Colonic mucosa (tissue), 4 donors: ENCODE measurements at regions not wholly inside any gene's neighbourhood (a gene's known extent, or its start where the extent isn't known, plus 50 kb on each side); places are given as distances from the start of the nearest gene placed in this dataset.

Source experiments
- DNase-seq: peaks from one replicate; pipeline ENCODE4 v3.0.0-alpha.2; 2020
- H3K27ac ChIP-seq: fragments of 200-600 bp; one replicate; pipeline ENCODE4 v1.8.0; 2021
- H3K27me3 ChIP-seq: fragments of 200-600 bp; one replicate; pipeline ENCODE4 v1.8.0; 2021
- H3K36me3 ChIP-seq: fragments of 200-600 bp; one replicate; pipeline ENCODE4 v1.8.0; 2021
- H3K4me1 ChIP-seq: fragments of 200-600 bp; one replicate; pipeline ENCODE4 v1.8.0; 2021; ENCODE audit warnings: mild to moderate bottlenecking
- H3K4me3 ChIP-seq: fragments of 200-600 bp; one replicate; pipeline ENCODE4 v1.8.0; 2021
- H3K9ac ChIP-seq, 2 donors: one replicate each; pipeline ENCODE4 v1.7.0; 2013; ENCODE audit warnings: control low read depth in 2 of 2, low read depth in 2 of 2, low read length in 2 of 2
- H3K9me3 ChIP-seq: fragments of 200-600 bp; one replicate; pipeline ENCODE4 v1.8.0; 2021
- intact Hi-C: fragments of 100-400 bp; cut with DNase I; formaldehyde crosslinking; loops from one replicate; pipeline ENCODE4 v1.14.1; 2022
- TF ChIP-seq, protein P1 (sequence below): fragments of 200-600 bp; IDR thresholded peaks from one replicate; pipeline ENCODE4 v1.8.0; 2022; ENCODE audit warnings: antibody characterized with exemption, mild to moderate bottlenecking
- donor health status: healthy.
- donor health status: DM: no; HTN: no; CAD: no.
- donor health status: DM: no; HTN: no; CAD: no.

GRCh38 chr2:76163860-76164259, 453.1 kb upstream of the GCFC2 start:
- no peak for DNase-seq
- Histone ChIP-seq H3K27ac (no peak overlapping the region), H3K36me3 (no peaks in the 10 kb centered on the region), H3K27me3 (no peaks in the 10 kb centered on the region), H3K9me3 (no peaks in the 10 kb centered on the region), H3K4me3 (no peak overlapping the region), H3K9ac (no peak overlapping the region), H3K4me1 (no peaks in the 10 kb centered on the region)
- intact Hi-C loops, result no loop called here
- TF ChIP-seq, protein P1, sequence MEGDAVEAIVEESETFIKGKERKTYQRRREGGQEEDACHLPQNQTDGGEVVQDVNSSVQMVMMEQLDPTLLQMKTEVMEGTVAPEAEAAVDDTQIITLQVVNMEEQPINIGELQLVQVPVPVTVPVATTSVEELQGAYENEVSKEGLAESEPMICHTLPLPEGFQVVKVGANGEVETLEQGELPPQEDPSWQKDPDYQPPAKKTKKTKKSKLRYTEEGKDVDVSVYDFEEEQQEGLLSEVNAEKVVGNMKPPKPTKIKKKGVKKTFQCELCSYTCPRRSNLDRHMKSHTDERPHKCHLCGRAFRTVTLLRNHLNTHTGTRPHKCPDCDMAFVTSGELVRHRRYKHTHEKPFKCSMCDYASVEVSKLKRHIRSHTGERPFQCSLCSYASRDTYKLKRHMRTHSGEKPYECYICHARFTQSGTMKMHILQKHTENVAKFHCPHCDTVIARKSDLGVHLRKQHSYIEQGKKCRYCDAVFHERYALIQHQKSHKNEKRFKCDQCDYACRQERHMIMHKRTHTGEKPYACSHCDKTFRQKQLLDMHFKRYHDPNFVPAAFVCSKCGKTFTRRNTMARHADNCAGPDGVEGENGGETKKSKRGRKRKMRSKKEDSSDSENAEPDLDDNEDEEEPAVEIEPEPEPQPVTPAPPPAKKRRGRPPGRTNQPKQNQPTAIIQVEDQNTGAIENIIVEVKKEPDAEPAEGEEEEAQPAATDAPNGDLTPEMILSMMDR, result no peak

GRCh38 chr2:76160670-76161069, 450.0 kb upstream of the GCFC2 start:
- H3K9ac ChIP-seq, result no peak overlapping the region
- no peak overlapping the region for H3K4me3 ChIP-seq
- no peak for DNase-seq
- H3K36me3 ChIP-seq, result no peaks in the 10 kb centered on the region
- TF ChIP-seq, protein P1, result no peak
- intact Hi-C loops, result no loop called here
- H3K27me3 ChIP-seq, result no peaks in the 10 kb centered on the region
- H3K27ac ChIP-seq, result no peak overlapping the region
- H3K9me3 ChIP-seq, result no peaks in the 10 kb centered on the region
- H3K4me1 ChIP-seq, result no peaks in the 10 kb centered on the region

GRCh38 chr2:76159042-76159648, 448.4 kb upstream of the GCFC2 start:
- H3K9ac ChIP-seq, result no peak overlapping the region
- H3K4me3 ChIP-seq, result no peak overlapping the region
- TF ChIP-seq, protein P1, result no peak
- no peaks in the 10 kb centered on the region for H3K4me1 ChIP-seq
- no peaks in the 10 kb centered on the region for H3K36me3 ChIP-seq
- no peak overlapping the region for H3K27ac ChIP-seq
- intact Hi-C loops, result no loop called here
- DNase-seq, result no peak
- no peaks in the 10 kb centered on the region for H3K27me3 ChIP-seq
- no peaks in the 10 kb centered on the region for H3K9me3 ChIP-seq

- TF ChIP-seq, protein P1, result no peak
- no peaks in the 10 kb centered on the region for H3K27me3 ChIP-seq
- H3K4me3 ChIP-seq, result no peak overlapping the region
- no peak for DNase-seq
- H3K27ac ChIP-seq, result no peak overlapping the region
- no peaks in the 10 kb centered on the region for H3K36me3 ChIP-seq
- intact Hi-C loops, result no loop called here
- no peaks in the 10 kb centered on the region for H3K9me3 ChIP-seq
- no peak overlapping the region for H3K9ac ChIP-seq
- no peaks in the 10 kb centered on the region for H3K4me1 ChIP-seq
These were observed 446.8 kb upstream of the GCFC2 start for GRCh38 chr2:76157531-76157930.

DNA sequence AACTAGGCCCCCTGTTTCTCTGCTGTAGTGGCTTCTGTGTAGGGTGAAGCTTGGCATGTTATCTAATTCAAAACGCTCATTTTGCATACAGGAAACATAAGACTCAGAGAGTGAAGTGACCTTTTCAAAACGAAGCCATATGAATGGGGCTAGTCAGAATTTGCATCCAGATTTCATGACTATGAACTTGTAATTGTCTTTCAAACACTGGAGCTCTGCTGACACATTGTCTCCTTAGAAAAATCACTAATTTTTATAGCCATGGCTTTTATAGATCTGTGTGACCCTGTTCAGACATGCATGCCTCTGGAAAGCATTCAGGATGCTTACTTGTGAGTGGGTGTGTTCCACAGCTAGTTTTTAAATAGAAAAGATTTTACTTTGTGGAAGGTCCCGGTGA, 444.3 kb upstream of the GCFC2 start:
- no peak for DNase-seq
- H3K4me1 ChIP-seq, result no peaks in the 10 kb centered on the region
- intact Hi-C loops, result no loop called here
- no peak overlapping the region for H3K27ac ChIP-seq
- TF ChIP-seq, protein P1, result no peak
- H3K9me3 ChIP-seq, result no peaks in the 10 kb centered on the region
- H3K4me3 ChIP-seq, result no peak overlapping the region
- no peaks in the 10 kb centered on the region for H3K36me3 ChIP-seq
- H3K9ac ChIP-seq, result no peak overlapping the region
- no peaks in the 10 kb centered on the region for H3K27me3 ChIP-seq
